ENCODE measurements at regions not wholly inside any gene's neighbourhood (a gene's known extent, or its start where the extent isn't known, plus 50 kb on each side); places are given as distances from the start of the nearest gene placed in this dataset.

- in situ Hi-C loops (cut with MboI; ENCODE audit: low sequenced_read_pairs), result no loop called here
These were observed 114.8 kb downstream of the TBXT start for GRCh38 chr6:166052837-166053236.

DNA sequence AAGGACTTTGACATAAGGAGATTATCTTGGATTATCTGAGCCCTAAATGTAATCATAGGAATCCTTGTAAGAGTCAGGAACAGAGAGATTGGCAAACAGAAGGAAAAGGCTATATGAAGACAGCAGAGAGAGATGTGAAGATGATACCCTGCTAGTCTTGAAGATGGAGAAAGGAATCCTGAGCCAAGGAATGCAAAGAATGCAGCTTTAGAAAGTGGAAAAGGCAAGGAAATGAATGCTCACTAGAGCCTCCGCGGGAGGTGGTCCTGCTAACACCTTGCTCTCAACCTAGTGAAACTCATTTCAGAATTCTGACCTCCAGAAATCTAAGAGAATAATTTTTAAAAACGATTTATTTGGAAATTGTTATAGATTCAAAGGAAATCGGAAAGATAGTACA is 117.1 kb downstream of the TBXT start:
- in situ Hi-C loops (cut with MboI; ENCODE audit: low sequenced_read_pairs), result no loop called here

DNA sequence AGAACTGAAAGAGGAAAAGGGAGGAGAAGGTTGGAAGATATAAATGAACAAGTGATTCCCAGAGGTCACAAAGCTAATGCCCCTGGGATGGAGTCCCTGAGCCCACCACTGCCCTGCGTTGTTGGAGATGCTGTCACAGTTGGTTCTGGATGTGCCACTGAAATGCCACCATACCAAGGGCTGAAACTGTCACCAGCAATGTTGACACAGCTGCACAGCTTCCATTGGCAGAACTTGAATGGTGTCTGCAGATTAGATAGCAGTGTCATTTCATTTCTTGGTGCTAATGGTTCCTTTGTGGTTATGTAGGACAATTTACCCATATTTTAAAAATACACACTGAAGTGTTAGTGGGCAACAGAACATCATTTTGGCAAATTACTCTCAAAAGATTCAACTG is 120.7 kb downstream of the TBXT start:
- in situ Hi-C loops (cut with MboI; ENCODE audit: low sequenced_read_pairs), result no loop called here

- in situ Hi-C loops (cut with MboI; ENCODE audit: low sequenced_read_pairs), result no loop called here
These were observed 121.4 kb downstream of the TBXT start for GRCh38 chr6:166046226-166046625.

DNA sequence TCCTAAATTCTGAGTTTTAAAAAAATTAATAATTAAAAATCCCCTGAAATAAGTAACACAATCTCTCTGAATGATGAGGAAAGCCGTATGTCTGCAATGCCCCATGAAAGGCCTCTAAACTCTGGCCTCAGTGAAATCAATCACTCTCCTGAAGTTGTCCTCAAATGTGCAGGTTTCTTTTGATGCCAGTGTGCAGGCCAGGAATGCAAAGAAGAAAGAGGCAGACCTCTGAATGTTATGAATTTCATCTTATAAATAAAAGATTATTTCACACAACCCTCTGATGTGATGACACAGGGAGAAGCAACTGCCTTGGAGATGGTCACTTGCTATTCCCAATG is 121.8 kb downstream of the TBXT start:
- in situ Hi-C loops (cut with MboI; ENCODE audit: low sequenced_read_pairs), result no loop called here

DNA sequence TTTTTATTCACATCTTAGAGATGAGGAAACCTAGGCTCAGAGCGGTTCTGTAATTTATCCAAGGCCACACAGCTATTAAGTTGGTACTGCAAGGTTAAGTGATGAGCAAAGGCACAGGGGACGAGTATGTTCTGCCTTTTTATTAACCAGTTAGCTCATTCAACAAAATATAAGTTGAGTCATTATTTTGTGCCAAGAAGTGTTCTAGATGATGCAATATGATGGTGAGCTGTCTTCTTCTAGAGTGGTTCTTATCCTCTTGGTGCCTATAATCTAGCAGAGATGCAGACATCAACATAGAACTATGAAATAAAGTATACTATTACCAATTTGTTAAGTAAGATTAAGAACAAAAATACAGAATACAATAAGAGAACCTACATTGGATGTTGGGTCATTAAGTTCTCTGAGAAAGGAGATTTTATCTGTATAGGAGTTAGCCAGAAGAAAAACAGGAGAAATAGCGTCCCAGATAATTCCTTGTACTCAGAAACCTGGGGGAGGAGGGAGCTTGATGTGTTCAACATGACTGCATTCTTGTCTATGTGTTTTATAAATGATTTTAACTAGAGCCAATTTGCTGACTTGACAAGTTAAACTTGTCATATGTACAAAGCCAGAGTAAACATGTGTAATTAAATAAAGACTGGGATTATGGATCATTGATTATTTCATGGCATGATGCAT is 122.3 kb downstream of the TBXT start:
- in situ Hi-C loops (cut with MboI; ENCODE audit: low sequenced_read_pairs), result no loop called here

- in situ Hi-C loops (cut with MboI; ENCODE audit: low sequenced_read_pairs), result no loop called here
These were observed 126.4 kb downstream of the TBXT start for GRCh38 chr6:166041277-166041676.

GRCh38 chr6:166040292-166040691 is 127.4 kb downstream of the TBXT start:
- in situ Hi-C loops (cut with MboI; ENCODE audit: low sequenced_read_pairs), result no loop called here

- in situ Hi-C loops (cut with MboI; ENCODE audit: low sequenced_read_pairs), result no loop called here
These were observed 131.1 kb downstream of the TBXT start for GRCh38 chr6:166036316-166037095.

GRCh38 chr6:166032366-166033200 is 135.1 kb downstream of the TBXT start:
- in situ Hi-C loops (cut with MboI; ENCODE audit: low sequenced_read_pairs), result no loop called here

- in situ Hi-C loops (cut with MboI; ENCODE audit: low sequenced_read_pairs), result no loop called here
These were observed 136.4 kb downstream of the TBXT start for GRCh38 chr6:166031275-166031674.

GRCh38 chr6:166029506-166029905 is 138.1 kb downstream of the TBXT start:
- in situ Hi-C loops (cut with MboI; ENCODE audit: low sequenced_read_pairs), result no loop called here

DNA sequence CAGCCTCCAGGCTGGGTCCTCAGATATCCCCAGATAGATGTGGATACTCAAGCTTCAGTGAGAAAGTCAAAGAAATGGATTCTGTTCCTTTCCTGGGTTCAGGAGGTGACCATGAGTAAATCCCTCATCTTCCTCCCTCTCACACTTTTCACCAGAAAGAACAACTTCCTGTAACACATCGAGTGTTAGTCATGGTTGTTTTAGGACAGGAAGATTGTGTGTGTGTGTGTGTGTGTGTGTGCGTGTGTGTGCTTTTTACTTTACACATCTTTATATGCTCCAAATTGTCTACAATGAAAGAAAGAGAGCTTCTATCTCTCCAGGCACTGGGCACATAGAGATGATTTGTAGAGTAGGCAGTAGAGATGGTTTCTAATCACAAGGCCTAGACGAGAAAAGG is 139.9 kb downstream of the TBXT start:
- in situ Hi-C loops (cut with MboI; ENCODE audit: low sequenced_read_pairs), result no loop called here

- in situ Hi-C loops (cut with MboI; ENCODE audit: low sequenced_read_pairs), result no loop called here
These were observed 141.0 kb downstream of the TBXT start for GRCh38 chr6:166026586-166027126.

DNA sequence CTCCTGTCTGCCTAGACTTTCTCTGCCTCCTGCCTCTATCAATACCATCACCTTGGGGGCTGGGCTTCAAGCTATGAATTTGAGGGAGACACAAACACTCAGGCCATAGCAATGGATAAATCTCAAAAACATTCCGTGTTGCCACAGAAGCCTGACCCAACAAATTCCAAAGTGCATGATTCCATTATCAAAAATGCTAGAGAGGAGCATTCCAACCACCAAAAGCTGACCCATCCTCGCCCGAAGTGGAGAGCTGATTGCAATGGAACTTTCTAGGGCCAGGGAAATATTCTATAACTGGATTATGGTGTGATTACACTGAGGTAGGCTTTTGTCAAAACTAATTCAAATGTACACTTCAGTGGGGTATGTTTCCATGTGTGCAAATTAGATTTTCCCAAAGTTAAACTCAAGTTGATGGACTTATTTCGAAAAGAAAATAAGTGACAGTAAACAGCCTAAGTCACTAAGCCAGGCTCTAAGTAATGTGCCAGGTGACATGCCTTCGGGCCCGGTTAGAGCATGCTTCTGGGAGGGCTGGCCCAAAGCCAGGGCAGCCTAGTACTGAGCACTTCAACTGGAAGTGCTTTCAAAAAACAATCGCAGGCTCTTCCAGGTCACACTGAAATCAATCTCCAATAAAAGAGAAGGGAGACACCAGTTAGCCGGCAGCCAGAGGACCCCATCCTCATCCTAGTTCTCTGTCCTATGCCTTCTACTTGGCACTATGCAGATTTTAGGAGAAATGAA is 142.3 kb downstream of the TBXT start:
- in situ Hi-C loops (cut with MboI; ENCODE audit: low sequenced_read_pairs), result no loop called here

DNA sequence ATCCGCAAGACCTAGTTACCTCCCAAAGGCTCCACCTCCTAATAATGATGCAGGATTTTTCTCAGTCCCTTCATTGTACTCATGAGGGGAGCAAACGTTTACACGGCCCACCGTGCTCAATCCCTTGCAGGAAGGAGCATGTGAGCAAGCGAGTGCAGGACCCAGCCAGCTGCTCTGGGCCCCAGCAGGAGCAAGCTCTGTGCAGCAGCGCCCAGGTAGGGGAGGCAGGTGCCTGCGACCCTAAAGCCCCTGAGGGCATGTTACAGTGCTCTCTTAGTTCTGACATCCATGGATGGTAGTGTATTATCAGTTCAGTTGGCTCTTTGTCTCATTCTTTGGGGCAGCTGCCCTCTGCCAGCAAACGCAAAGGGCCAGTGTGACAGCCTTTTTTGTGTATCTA is 143.4 kb downstream of the TBXT start:
- in situ Hi-C loops (cut with MboI; ENCODE audit: low sequenced_read_pairs), result no loop called here

DNA sequence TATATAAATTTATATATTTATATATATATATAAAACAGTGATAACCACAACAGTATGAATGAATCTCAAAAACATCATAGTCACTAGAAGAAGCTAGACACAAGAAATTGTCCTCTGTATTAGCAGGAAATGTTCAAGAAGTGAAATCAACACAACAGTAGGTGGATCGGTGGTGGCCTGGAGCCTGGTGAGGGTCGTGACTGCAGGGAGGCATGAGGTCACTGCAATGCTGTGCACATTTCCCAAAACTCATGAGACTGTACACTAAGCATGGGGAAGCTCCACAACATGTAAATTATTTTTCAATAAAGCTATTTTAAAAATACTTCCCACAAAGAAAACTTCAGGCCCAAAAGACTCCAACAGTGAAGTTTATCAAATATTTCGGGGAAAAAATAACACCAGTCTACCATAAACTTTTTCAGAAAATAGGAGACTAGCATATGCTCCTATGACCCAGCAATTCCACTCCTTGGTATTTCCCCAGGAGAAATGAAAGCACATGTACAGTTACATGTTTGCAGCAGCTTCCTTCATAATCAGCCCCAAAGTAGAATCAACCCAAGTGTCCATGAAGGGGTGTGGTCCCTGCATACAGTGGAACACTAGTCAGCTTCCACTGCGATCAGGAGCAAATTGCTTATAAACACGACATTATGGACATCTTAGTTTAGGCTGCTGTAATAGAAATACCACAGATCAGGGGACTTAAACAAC is 144.2 kb downstream of the TBXT start:
- in situ Hi-C loops (cut with MboI; ENCODE audit: low sequenced_read_pairs), result no loop called here

DNA sequence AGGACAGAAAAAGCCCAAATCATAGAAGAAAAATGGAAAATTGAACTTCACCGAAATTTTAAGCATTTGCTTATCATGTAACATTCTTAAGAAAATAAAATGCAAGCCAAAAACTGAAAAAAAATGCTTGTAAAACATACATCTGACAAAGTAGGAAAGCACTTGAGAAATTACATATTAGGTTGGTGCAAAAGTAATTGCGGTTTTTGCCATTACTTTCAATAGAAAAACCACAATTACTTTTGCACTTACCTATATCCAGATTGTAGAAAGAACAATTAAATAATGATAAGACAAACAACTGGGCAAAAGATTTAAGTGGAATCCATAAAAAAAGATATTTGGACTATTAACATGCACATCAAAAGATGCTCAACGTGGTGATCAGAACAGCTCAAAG is 146.2 kb downstream of the TBXT start:
- in situ Hi-C loops (cut with MboI; ENCODE audit: low sequenced_read_pairs), result no loop called here

- in situ Hi-C loops (cut with MboI; ENCODE audit: low sequenced_read_pairs), result no loop called here
These were observed 148.4 kb downstream of the TBXT start for GRCh38 chr6:166019214-166019613.

DNA sequence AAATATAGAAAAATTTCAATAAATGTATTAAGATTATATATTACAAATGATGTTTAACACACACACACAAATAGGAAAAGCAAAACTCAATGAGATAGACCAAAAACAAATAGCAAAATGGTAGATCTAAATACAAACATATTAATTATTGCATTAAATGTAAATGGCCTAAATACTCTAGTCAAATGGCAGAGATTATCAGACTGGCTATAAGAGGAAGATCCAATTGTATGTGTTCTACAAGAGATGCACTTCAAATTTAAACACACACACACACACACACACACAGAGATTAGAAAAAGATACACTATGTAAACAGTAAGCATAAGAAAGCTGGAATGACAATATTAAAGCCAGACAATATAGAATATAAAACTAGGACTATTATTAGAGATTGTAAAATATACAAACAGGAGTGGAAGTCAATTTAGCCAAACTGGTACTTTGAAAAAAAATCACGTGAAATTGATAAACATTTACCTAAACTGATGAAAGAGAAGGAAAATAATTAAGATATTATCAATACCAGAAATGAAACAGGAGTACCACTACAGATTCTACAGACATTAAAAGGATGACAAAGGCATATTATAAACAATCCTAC is 150.5 kb downstream of the TBXT start:
- in situ Hi-C loops (cut with MboI; ENCODE audit: low sequenced_read_pairs), result no loop called here
